Thymus (tissue), 11 donors: ENCODE measurements at regions not wholly inside any gene's neighbourhood (a gene's known extent, or its start where the extent isn't known, plus 50 kb on each side); places are given as distances from the start of the nearest gene placed in this dataset.
"Not testable (repeated sequence)": the region's sequence is repeated elsewhere in the genome, so short reads cannot be mapped to it uniquely, and the experiment has no call there.

Experiments
- DNase-seq, 9 donors: peaks; one replicate each; pipeline ENCODE4 v3.0.0-alpha.2; 2013; ENCODE audit warnings: low spot score in 9 of 9, low read depth in 6 of 9, missing footprints in 1 of 9
- H3K27ac ChIP-seq, 2 donors: one replicate each; pipeline ENCODE4 v1.5.1; 2013; ENCODE audit warnings: control low read depth in 1 of 2, low read depth in 1 of 2, low read length in 1 of 2, mild to moderate bottlenecking in 1 of 2, moderate library complexity in 1 of 2
- H3K27me3 ChIP-seq, 2 donors: one replicate each; pipeline ENCODE4 v1.5.1; 2013; ENCODE audit warnings: low read length in 1 of 2; ENCODE audit not compliant: control insufficient read depth in 2 of 2, insufficient read depth in 1 of 2
- H3K36me3 ChIP-seq, 2 donors: one replicate each; pipeline ENCODE4 v1.5.1; 2013; ENCODE audit warnings: low read length in 1 of 2, mild to moderate bottlenecking in 1 of 2, moderate library complexity in 1 of 2; ENCODE audit not compliant: control insufficient read depth in 2 of 2, insufficient read depth in 2 of 2
- H3K4me1 ChIP-seq, 2 donors: one replicate each; pipeline ENCODE4 v1.5.1; 2013; ENCODE audit warnings: low read length in 2 of 2; ENCODE audit not compliant: control insufficient read depth in 2 of 2, insufficient read depth in 2 of 2
- H3K4me3 ChIP-seq, 2 donors: one replicate each; pipeline ENCODE4 v1.5.1; 2013; ENCODE audit warnings: low read length in 2 of 2, control low read depth in 1 of 2, mild to moderate bottlenecking in 1 of 2
- H3K9me3 ChIP-seq, 2 donors: one replicate each; pipeline ENCODE4 v1.5.1; 2013; ENCODE audit warnings: low read length in 1 of 2, mild to moderate bottlenecking in 1 of 2; ENCODE audit not compliant: control insufficient read depth in 2 of 2, insufficient read depth in 1 of 2
- WGBS: extraction: QIAGEN DNeasy Blood & Tissue Kit; methylation state at CpG from one replicate; pipeline ENCODE4 v1.1.7; 2013; 5-methylcytosine and 5-hydroxymethylcytosine counted together
- donor health status: healthy.

DNA sequence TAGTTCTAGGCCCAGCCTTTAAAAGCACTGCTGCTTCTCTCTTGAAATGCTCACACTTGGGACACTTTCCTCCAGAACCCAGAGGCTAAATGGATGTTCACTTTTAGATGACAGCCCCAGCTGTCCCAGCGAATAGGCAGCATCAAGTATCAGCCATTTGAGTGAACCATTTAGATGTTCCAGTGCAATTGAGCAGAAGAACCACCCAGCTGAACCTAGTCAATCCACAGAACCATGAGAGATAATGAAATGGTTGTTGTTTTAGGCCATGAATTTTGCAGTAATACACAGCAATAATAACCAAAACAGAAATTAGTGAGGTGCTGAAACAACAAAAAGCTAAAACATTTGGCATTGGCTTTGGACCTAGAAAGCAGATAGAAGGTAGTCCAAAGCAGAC is 273.9 kb downstream of the ETV1 start:
- Histone ChIP-seq H3K4me3 (no peak overlapping the region), H3K9me3 (no peaks in the 10 kb centered on the region), H3K27ac (no peak overlapping the region), H3K36me3 (no peaks in the 10 kb centered on the region), H3K27me3 (no peaks in the 10 kb centered on the region), H3K4me1 (no peaks in the 10 kb centered on the region)
- WGBS: 88% methylated on average over 1 of the region's 1 CpG
- no peak for DNase-seq

DNA sequence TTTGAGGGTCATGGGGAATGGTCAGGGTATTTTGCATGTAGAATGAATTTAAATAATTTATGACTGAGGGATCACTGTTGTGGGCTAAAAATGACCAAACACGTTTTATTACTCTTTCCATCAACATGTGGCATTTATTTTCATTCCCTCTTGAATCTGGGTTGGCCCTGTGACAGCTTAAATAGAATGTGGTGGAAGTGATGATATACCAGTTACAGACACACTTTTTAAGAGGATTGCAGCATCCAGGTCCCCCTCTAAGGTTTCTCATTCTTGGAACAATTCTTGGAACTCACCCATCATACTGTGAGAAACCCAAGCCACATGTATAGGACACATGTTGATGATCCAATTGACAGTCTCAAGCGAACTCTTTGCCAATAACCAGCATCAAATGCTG is 272.4 kb downstream of the ETV1 start:
- Histone ChIP-seq H3K36me3 (no peaks in the 10 kb centered on the region), H3K27me3 (no peaks in the 10 kb centered on the region), H3K4me1 (no peaks in the 10 kb centered on the region), H3K9me3 (no peaks in the 10 kb centered on the region), H3K27ac (no peak overlapping the region), H3K4me3 (no peak overlapping the region)
- WGBS: 80% methylated on average over 2 of the region's 2 CpGs
- no peak for DNase-seq

DNA sequence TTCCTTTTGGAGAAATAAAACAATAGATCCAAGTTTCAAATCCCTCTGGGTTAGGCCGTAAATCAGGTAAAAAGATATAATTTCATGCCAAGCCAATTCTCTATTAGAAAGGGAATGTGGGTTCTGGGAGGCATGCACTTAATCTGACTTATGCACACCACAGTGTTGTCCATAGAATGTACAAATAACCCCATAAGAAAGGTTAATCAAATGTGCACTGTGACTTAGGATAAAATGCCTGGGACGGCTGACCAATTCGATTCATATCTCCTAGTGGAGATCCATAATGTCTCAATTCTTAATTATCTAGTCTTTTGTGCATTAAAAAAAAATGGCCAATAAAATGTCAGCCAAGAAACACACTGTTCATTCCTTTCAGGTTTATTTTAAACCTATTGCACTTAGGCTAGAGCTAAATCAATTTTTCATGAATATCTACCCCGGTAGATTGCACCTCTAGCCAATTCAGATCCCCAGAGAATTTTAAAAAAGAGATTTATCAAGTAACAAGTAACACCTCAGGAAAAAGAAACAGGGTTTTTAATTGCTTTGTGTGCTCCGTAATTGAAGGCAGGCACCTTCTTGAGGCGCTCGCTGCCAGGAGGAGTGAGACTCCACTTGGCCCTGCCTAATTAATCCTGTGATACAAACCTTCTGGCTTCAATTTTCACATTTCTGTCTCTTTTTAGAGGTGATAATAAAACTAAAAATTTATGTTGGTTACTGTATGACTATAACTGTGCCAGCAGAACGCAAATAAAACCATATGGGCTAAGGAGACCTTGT is 265.1 kb downstream of the ETV1 start:
- Histone ChIP-seq H3K4me1 (no peaks in the 10 kb centered on the region), H3K27ac (no peak overlapping the region), H3K9me3 (no peaks in the 10 kb centered on the region), H3K27me3 (no peaks in the 10 kb centered on the region), H3K4me3 (no peak overlapping the region), H3K36me3 (no peaks in the 10 kb centered on the region)
- no peak for DNase-seq
- WGBS: 95% methylated on average over 8 of the region's 8 CpGs

DNA sequence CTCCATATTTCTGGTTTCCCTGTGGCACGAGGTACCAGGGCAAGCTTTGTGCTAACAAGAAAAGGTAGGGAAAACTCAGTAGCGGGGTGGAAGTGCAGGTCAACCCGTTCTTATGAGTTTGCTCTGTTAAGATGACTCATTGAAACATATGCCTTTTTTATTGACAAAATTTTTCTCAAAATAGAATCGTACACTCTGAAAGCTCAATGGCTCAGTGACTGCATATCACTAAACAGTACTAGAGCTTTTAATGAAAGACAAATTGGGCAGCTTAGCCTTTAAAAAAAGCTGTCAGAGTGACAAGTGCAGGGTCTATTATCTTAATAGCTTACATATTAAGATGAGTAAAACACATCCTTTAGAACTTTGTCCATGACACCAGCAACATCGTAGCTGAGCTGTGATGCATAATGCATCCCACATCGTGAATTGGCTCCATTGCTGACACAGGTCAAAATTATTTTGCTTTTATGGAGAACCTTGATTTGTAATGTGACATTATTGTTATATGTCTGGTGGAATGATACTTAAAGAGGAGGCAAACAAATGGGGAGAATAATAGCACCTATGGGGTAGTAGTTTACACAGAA is 264.4 kb downstream of the ETV1 start:
- Histone ChIP-seq H3K27me3 (no peaks in the 10 kb centered on the region), H3K27ac (no peak overlapping the region), H3K4me3 (no peak overlapping the region), H3K9me3 (no peaks in the 10 kb centered on the region), H3K4me1 (no peaks in the 10 kb centered on the region), H3K36me3 (no peaks in the 10 kb centered on the region)
- no peak for DNase-seq
- 76% methylated on average over 6 of the region's 6 CpGs for WGBS

DNA sequence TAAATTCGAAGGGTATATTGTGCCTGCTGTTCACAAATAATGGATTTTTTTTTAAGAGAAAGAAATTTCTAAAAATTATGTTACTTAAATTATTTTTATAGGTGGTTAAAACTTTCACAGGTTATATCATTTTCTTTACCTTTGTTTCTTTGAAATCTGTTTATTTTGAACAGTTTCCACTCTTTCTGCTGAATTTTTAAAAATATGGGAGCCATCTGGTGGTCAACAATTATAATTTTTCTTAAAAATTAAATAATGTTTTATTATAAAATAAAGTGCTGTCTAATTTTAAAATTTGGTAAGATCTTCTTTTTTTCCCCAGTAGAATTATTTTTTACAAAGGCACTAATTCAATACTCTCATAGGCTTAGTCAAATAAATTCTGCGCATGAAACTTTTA is 263.9 kb downstream of the ETV1 start:
- Histone ChIP-seq H3K4me1 (no peaks in the 10 kb centered on the region), H3K4me3 (no peak overlapping the region), H3K27me3 (no peaks in the 10 kb centered on the region), H3K27ac (no peak overlapping the region), H3K9me3 (no peaks in the 10 kb centered on the region), H3K36me3 (no peaks in the 10 kb centered on the region)
- 91% methylated on average over 2 of the region's 2 CpGs for WGBS
- no peak for DNase-seq

DNA sequence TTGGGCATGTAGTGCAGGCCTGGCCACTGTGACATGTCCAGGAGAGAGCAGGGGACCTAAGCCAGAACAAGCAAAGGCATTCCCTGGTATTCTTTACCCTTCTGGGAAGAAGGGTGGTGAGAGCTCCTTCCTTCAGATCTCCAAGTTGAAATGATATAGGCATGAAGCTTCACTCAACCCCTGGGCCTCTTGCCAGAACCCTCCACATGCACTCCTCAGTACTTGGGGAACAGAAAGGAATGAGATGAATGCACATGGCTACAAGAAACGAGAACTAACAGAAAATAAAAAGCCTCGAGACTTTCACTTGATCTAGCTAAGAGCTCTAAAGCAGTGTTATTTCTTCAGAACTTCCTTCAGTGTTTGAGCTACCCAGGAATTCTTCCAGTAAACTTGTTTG is 262.2 kb downstream of the ETV1 start:
- Histone ChIP-seq H3K27me3 (no peaks in the 10 kb centered on the region), H3K9me3 (no peaks in the 10 kb centered on the region), H3K4me3 (no peak overlapping the region), H3K36me3 (no peaks in the 10 kb centered on the region), H3K4me1 (no peaks in the 10 kb centered on the region), H3K27ac (no peak overlapping the region)
- 85% methylated on average over 2 of the region's 2 CpGs for WGBS
- DNase-seq: no peak

DNA sequence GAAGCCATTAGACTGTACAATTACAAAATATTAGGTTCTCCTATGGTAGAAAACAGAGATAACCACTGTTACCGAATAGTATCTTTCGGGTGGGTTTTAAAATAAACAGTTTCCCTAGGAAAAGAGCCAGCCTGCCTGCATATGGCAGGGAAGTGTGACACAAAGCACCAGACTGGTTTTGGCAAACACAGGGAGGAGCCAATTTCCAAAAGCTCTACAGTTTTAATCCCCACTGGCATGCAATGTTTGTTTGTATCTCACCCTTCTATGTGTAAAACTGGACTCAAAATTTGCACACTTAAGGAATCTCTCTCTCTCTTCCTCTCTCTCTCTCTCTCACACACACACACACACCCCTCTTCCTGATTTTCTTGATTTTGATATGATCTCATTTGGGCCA is 261.7 kb downstream of the ETV1 start:
- no peaks in the 10 kb centered on the region for H3K4me1 ChIP-seq
- no peaks in the 10 kb centered on the region for H3K9me3 ChIP-seq
- H3K4me3 ChIP-seq: no peak overlapping the region
- no peaks in the 10 kb centered on the region for H3K27me3 ChIP-seq
- DNase-seq: no peak
- no peaks in the 10 kb centered on the region for H3K36me3 ChIP-seq
- H3K27ac ChIP-seq: no peak overlapping the region
- 98% methylated on average over 2 of the region's 2 CpGs for WGBS

DNA sequence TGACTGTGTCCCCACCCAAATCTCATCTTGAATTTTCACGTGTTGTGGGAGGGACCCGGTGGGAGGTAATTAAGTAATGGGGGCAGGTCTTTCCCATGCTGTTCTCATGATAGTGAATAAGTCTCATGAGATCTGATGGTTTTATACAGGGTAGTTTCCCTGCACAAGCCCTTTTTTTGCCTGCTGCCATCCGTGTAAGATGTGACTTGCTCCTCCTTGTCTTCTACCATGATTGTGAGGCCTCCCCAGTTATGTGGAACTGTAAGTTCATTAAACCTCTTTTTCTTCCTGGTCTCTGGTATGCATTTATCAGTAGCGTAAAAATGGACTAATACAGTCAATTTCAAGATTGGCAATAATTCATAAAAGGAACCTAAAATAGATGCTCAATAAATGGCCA is 261.0 kb downstream of the ETV1 start:
- not testable (repeated sequence) for DNase-seq, H3K27me3 ChIP-seq, H3K36me3 ChIP-seq, H3K9me3 ChIP-seq, H3K4me1 ChIP-seq, H3K4me3 ChIP-seq, H3K27ac ChIP-seq
- WGBS: 87% methylated on average over 4 of the region's 4 CpGs

DNA sequence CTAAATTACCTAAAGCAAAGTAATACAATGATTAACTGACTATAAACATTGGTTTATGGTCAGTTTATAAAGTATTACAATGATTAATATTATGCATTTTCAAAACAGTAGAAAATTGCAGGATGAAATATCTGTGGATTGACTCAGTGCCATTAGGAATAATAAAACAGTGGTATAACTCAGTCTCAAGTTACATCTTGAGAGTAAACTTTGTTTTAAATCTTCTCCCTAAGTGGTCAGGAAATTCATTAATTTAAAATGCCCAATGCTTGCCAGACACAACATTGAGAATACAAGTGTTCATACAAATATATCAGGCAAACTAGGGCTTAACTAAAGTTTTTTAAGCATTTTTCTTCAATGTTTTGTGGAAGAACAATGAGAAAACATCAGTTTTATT is 257.8 kb downstream of the ETV1 start:
- Histone ChIP-seq H3K4me1 (no peaks in the 10 kb centered on the region), H3K4me3 (no peak overlapping the region), H3K36me3 (no peaks in the 10 kb centered on the region), H3K27me3 (no peaks in the 10 kb centered on the region), H3K9me3 (no peaks in the 10 kb centered on the region), H3K27ac (no peak overlapping the region)
- no peak for DNase-seq
